ENCODE measurements at regions not wholly inside any gene's neighbourhood (a gene's known extent, or its start where the extent isn't known, plus 50 kb on each side); places are given as distances from the start of the nearest gene placed in this dataset.

- DNase-seq (no peak), ATAC-seq (no peak)
- peaks cover 0 to 6% (median 0%) of the 10 kb centered on the region in 11 donors for H3K9me3 Mint-ChIP-seq
- no peaks in the 10 kb centered on the region for H3K27me3 ChIP-seq (ENCODE audit: control insufficient read depth in 2 of 2, insufficient read depth in 2 of 2, low read length in 2 of 2)
- H3K4me1 ChIP-seq (ENCODE audit: control insufficient read depth in 2 of 2, insufficient read depth in 2 of 2, low read length in 2 of 2), result no peaks in the 10 kb centered on the region
- H3K27ac ChIP-seq (ENCODE audit: low read depth, low read length), result no peak overlapping the region
- H3K27ac Mint-ChIP-seq, result no peak overlapping the region
- ChIA-PET CTCF (no interaction called here), POLR2A (no interaction called here)
- H3K4me3 Mint-ChIP-seq, result no peak overlapping the region
- H3K4me1 Mint-ChIP-seq, result no peaks in the 10 kb centered on the region
- intact Hi-C loops (cut with micrococcal nuclease), result no loop called here
- no peaks in the 10 kb centered on the region for H3K36me3 Mint-ChIP-seq
- no peaks in the 10 kb centered on the region for H3K36me3 ChIP-seq (ENCODE audit: control insufficient read depth in 2 of 3, insufficient read depth in 3 of 3, low read length in 3 of 3)
- no peaks in the 10 kb centered on the region for H3K9me3 ChIP-seq (ENCODE audit: control insufficient read depth in 2 of 3, low read length in 3 of 3)
- H3K4me3 ChIP-seq (ENCODE audit: low read length), result no peak overlapping the region
- peaks cover 7 to 43% (median 19%) of the 10 kb centered on the region in 5 donors for H3K27me3 Mint-ChIP-seq
These were observed 294.1 kb upstream of the TMPO start for GRCh38 chr12:98221243-98221808.

DNA sequence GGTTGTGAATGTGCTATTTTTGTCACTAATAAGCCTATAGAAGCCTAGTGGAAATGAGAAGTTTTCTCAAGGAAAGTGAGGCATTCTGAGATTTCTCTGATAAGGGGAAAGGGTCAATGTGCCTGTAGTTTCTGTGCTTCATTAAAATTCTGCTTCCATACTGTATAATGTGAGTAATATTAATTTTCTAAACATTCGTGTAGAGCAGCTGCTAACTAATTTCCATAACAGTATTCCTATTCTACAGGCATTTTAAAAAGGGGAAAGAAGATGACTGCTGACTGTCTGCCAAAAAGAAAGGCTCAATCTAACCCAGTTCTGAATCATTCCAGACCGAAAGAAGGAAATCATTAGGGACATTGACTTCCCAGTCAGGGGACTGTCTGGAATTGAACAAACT, 293.3 kb upstream of the TMPO start:
- no peaks in the 10 kb centered on the region for H3K27me3 ChIP-seq (ENCODE audit: control insufficient read depth in 2 of 2, insufficient read depth in 2 of 2, low read length in 2 of 2)
- Mint-ChIP-seq H3K27me3 (peaks cover 7 to 39% (median 15%) of the 10 kb centered on the region in 5 donors), H3K4me1 (no peaks in the 10 kb centered on the region), H3K27ac (no peak overlapping the region), H3K36me3 (no peaks in the 10 kb centered on the region), H3K9me3 (peaks cover 0 to 7% (median 0%) of the 10 kb centered on the region in 11 donors), H3K4me3 (no peak overlapping the region)
- DNase-seq (no peak), ATAC-seq (no peak)
- no peaks in the 10 kb centered on the region for H3K36me3 ChIP-seq (ENCODE audit: control insufficient read depth in 2 of 3, insufficient read depth in 3 of 3, low read length in 3 of 3)
- H3K27ac ChIP-seq (ENCODE audit: low read depth, low read length), result no peak overlapping the region
- POLR2A ChIA-PET, result no interaction called here
- no peak overlapping the region for H3K4me3 ChIP-seq (ENCODE audit: low read length)
- H3K9me3 ChIP-seq (ENCODE audit: control insufficient read depth in 2 of 3, low read length in 3 of 3), result no peaks in the 10 kb centered on the region
- CTCF ChIA-PET, result no interaction called here
- H3K4me1 ChIP-seq (ENCODE audit: control insufficient read depth in 2 of 2, insufficient read depth in 2 of 2, low read length in 2 of 2), result no peaks in the 10 kb centered on the region
- intact Hi-C loops (cut with micrococcal nuclease), result no loop called here

- Histone ChIP-seq H3K4me3 (ENCODE audit: low read length) (no peak overlapping the region), H3K27me3 (ENCODE audit: control insufficient read depth in 2 of 2, insufficient read depth in 2 of 2, low read length in 2 of 2) (no peaks in the 10 kb centered on the region), H3K36me3 (ENCODE audit: control insufficient read depth in 2 of 3, insufficient read depth in 3 of 3, low read length in 3 of 3) (no peaks in the 10 kb centered on the region), H3K27ac (ENCODE audit: low read depth, low read length) (no peak overlapping the region), H3K9me3 (ENCODE audit: control insufficient read depth in 2 of 3, low read length in 3 of 3) (no peaks in the 10 kb centered on the region), H3K4me1 (ENCODE audit: control insufficient read depth in 2 of 2, insufficient read depth in 2 of 2, low read length in 2 of 2) (no peaks in the 10 kb centered on the region)
- POLR2A ChIA-PET, result no interaction called here
- Mint-ChIP-seq H3K4me1 (no peaks in the 10 kb centered on the region), H3K9me3 (peaks cover 0 to 7% (median 0%) of the 10 kb centered on the region in 11 donors), H3K27me3 (peaks cover 7 to 33% (median 19%) of the 10 kb centered on the region in 5 donors), H3K4me3 (no peak overlapping the region), H3K27ac (no peak overlapping the region), H3K36me3 (no peaks in the 10 kb centered on the region)
- ATAC-seq, result no peak
- DNase-seq, result no peak
- CTCF ChIA-PET, result no interaction called here
- intact Hi-C loops (cut with micrococcal nuclease), result loop anchor here in 1 of 2 donors (5.0 kb wide), 1 partner anchor 148 kb away; no protein-coding TSS in a partner anchor
These were observed 290.7 kb upstream of the TMPO start for GRCh38 chr12:98224584-98225221.

GRCh38 chr12:98227162-98227561, 288.2 kb upstream of the TMPO start:
- intact Hi-C loops (cut with micrococcal nuclease), result loop anchor here in 1 of 2 donors (2.0 to 5.0 kb wide), 2 partner anchors 145 to 170 kb away; no protein-coding TSS in a partner anchor
- no peak for DNase-seq
- Mint-ChIP-seq H3K27ac (no peak overlapping the region), H3K36me3 (no peaks in the 10 kb centered on the region), H3K9me3 (peaks cover 0 to 7% (median 0%) of the 10 kb centered on the region in 11 donors), H3K27me3 (peaks cover 1 to 22% (median 11%) of the 10 kb centered on the region in 5 donors), H3K4me1 (no peaks in the 10 kb centered on the region), H3K4me3 (no peak overlapping the region)
- CTCF ChIA-PET, result no interaction called here
- H3K4me3 ChIP-seq (ENCODE audit: low read length), result no peak overlapping the region
- no peaks in the 10 kb centered on the region for H3K9me3 ChIP-seq (ENCODE audit: control insufficient read depth in 2 of 3, low read length in 3 of 3)
- no peak for ATAC-seq
- no peaks in the 10 kb centered on the region for H3K4me1 ChIP-seq (ENCODE audit: control insufficient read depth in 2 of 2, insufficient read depth in 2 of 2, low read length in 2 of 2)
- no peak overlapping the region for H3K27ac ChIP-seq (ENCODE audit: low read depth, low read length)
- no peaks in the 10 kb centered on the region for H3K36me3 ChIP-seq (ENCODE audit: control insufficient read depth in 2 of 3, insufficient read depth in 3 of 3, low read length in 3 of 3)
- POLR2A ChIA-PET, result no interaction called here
- no peaks in the 10 kb centered on the region for H3K27me3 ChIP-seq (ENCODE audit: control insufficient read depth in 2 of 2, insufficient read depth in 2 of 2, low read length in 2 of 2)

DNA sequence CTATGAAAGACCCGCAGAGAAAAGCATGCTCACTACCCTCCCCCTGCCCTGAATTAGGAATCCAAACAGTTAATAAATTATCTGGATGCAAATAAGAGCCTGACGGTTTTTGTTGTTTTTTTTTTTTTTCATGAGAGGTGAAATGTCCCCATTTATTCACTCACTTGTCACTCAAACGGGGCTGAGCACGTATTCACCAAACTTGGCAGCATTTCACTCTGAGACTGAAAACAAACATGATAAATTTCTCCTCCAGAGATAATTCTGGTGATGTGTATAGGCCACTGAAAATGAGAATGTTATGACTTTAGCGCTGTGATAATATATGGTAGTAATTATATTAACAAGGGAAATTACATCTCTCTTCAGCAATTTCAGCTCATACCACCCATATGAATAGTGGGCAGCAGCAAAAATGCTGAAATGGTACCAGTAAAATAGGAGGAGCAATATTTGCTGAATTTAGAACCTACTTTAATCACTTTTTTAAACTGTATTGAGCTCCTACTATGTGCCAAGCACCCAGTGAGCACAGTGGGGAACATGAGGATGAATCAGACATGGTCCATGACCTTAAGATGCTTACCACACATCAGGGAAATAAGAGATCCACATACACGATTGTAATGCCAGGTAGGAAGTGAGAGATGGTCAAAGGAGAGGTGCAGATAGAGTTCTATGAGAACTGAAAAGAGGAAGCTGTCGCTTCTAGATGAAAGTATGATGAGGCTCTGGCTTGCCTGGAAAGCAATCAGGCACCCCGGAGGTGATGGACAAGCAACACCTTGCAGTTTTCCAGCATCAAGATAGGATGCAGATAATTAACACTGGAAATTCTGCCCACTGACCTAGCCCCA, 286.5 kb upstream of the TMPO start:
- H3K9me3 Mint-ChIP-seq, result peaks cover 0 to 7% (median 0%) of the 10 kb centered on the region in 11 donors
- CTCF ChIA-PET, result no interaction called here
- Histone ChIP-seq H3K27me3 (ENCODE audit: control insufficient read depth in 2 of 2, insufficient read depth in 2 of 2, low read length in 2 of 2) (no peaks in the 10 kb centered on the region), H3K4me1 (ENCODE audit: control insufficient read depth in 2 of 2, insufficient read depth in 2 of 2, low read length in 2 of 2) (no peaks in the 10 kb centered on the region), H3K4me3 (ENCODE audit: low read length) (no peak overlapping the region), H3K9me3 (ENCODE audit: control insufficient read depth in 2 of 3, low read length in 3 of 3) (no peaks in the 10 kb centered on the region), H3K27ac (ENCODE audit: low read depth, low read length) (no peak overlapping the region), H3K36me3 (ENCODE audit: control insufficient read depth in 2 of 3, insufficient read depth in 3 of 3, low read length in 3 of 3) (no peaks in the 10 kb centered on the region)
- peaks cover 0 to 13% (median 4%) of the 10 kb centered on the region in 5 donors for H3K27me3 Mint-ChIP-seq
- ATAC-seq, result no peak
- intact Hi-C loops (cut with micrococcal nuclease), result loop anchor here in 1 of 2 donors (5.0 kb wide), 1 partner anchor 143 kb away; no protein-coding TSS in a partner anchor
- H3K36me3 Mint-ChIP-seq, result no peaks in the 10 kb centered on the region
- no peak overlapping the region for H3K4me3 Mint-ChIP-seq
- no peaks in the 10 kb centered on the region for H3K4me1 Mint-ChIP-seq
- POLR2A ChIA-PET, result no interaction called here
- no peak for DNase-seq
- H3K27ac Mint-ChIP-seq, result no peak overlapping the region

DNA sequence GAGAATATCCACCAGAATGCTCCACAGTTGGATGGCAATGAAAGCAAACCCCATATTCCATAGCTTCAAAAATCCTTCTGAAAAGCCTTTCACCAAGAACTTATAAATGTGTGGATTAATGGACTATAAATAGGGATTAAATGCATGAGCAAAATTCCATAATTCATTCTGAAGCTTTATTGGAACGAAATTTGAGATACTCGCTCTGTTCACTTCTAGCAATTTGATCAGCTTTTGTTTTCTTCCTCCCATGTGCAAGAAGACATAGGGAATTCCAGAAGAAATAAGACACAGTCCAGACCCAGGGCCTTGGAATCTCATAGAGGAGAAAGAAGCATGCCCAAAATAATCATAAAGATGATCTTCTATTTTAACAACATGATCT, 285.9 kb upstream of the TMPO start:
- peaks cover 0 to 7% (median 0%) of the 10 kb centered on the region in 11 donors for H3K9me3 Mint-ChIP-seq
- Histone ChIP-seq H3K36me3 (ENCODE audit: control insufficient read depth in 2 of 3, insufficient read depth in 3 of 3, low read length in 3 of 3) (no peaks in the 10 kb centered on the region), H3K4me1 (ENCODE audit: control insufficient read depth in 2 of 2, insufficient read depth in 2 of 2, low read length in 2 of 2) (no peaks in the 10 kb centered on the region), H3K27me3 (ENCODE audit: control insufficient read depth in 2 of 2, insufficient read depth in 2 of 2, low read length in 2 of 2) (no peaks in the 10 kb centered on the region), H3K9me3 (ENCODE audit: control insufficient read depth in 2 of 3, low read length in 3 of 3) (no peaks in the 10 kb centered on the region), H3K4me3 (ENCODE audit: low read length) (no peak overlapping the region), H3K27ac (ENCODE audit: low read depth, low read length) (no peak overlapping the region)
- DNase-seq, result no peak
- no peaks in the 10 kb centered on the region for H3K36me3 Mint-ChIP-seq
- H3K4me1 Mint-ChIP-seq, result no peaks in the 10 kb centered on the region
- intact Hi-C loops (cut with micrococcal nuclease), result loop anchor here in 1 of 2 donors (5.0 kb wide), 1 partner anchor 143 kb away; no protein-coding TSS in a partner anchor
- H3K27me3 Mint-ChIP-seq, result peaks cover 0 to 13% (median 4%) of the 10 kb centered on the region in 5 donors
- no peak for ATAC-seq
- no peak overlapping the region for H3K27ac Mint-ChIP-seq
- ChIA-PET POLR2A (no interaction called here), CTCF (no interaction called here)
- H3K4me3 Mint-ChIP-seq, result no peak overlapping the region
